Esophagus muscularis mucosa (tissue), 4 donors: ENCODE measurements at regions not wholly inside any gene's neighbourhood (a gene's known extent, or its start where the extent isn't known, plus 50 kb on each side); places are given as distances from the start of the nearest gene placed in this dataset.

ENCODE experiments used
- CTCF ChIP-seq, 3 experiments: fragments of 200-600 bp in 2 of 3; fragments of 450-650 bp in 1 of 3; sonication (generic) in 2 of 3; IDR thresholded peaks; one replicate each; pipeline ENCODE4 v1.5.1; 2017 to 2019; ENCODE audit warnings: antibody characterized with exemption in 3 of 3, mild to moderate bottlenecking in 2 of 3, moderate library complexity in 1 of 3
- EP300 ChIP-seq: sonication (generic); formaldehyde crosslinking; IDR thresholded peaks from one replicate; pipeline ENCODE4 v1.6.1; 2017; ENCODE audit warnings: antibody characterized with exemption
- POLR2A ChIP-seq: fragments of 450-650 bp; IDR thresholded peaks from one replicate; pipeline ENCODE4 v1.6.1; 2017; ENCODE audit warnings: antibody characterized with exemption, moderate library complexity, mild to moderate bottlenecking, low read depth
- POLR2AphosphoS5 ChIP-seq, 2 donors: sonication (generic); formaldehyde crosslinking; IDR thresholded peaks; one replicate each; pipeline ENCODE4 v1.6.1; 2017; ENCODE audit warnings: antibody characterized with exemption in 2 of 2

GRCh38 chr2:65602603-65603235 is 170.3 kb upstream of the SPRED2 start:
- no peak for TF ChIP-seq CTCF (IDR thresholded peaks at IDR 0.05)
- no peak for TF ChIP-seq POLR2A
- no peak for TF ChIP-seq EP300
- no peak for TF ChIP-seq POLR2AphosphoS5 (IDR thresholded peaks at IDR 0.05)
